Lower lobe of right lung (tissue), 2 donors: ENCODE measurements at regions not wholly inside any gene's neighbourhood (a gene's known extent, or its start where the extent isn't known, plus 50 kb on each side); places are given as distances from the start of the nearest gene placed in this dataset.

Experiments used
- ATAC-seq, 2 donors: fragments of 200-7000 bp; cut with Tn5 transposase; one replicate each; pipeline ENCODE4 v1.9.1; 2020 to 2022; ENCODE audit warnings: mild to moderate bottlenecking in 2 of 2, moderate library complexity in 2 of 2
- DNase-seq: peaks from one replicate; pipeline ENCODE4 v3.0.0-alpha.2; 2020
- H3K27ac ChIP-seq: fragments of 200-600 bp; one replicate; pipeline ENCODE4 v1.8.0; 2022
- H3K27me3 ChIP-seq: fragments of 200-600 bp; one replicate; pipeline ENCODE4 v1.8.0; 2022; ENCODE audit warnings: low read depth
- H3K36me3 ChIP-seq: fragments of 200-600 bp; one replicate; pipeline ENCODE4 v1.8.0; 2022; ENCODE audit warnings: mild to moderate bottlenecking
- H3K4me1 ChIP-seq: fragments of 200-600 bp; one replicate; pipeline ENCODE4 v1.8.0; 2022
- H3K4me3 ChIP-seq: fragments of 200-600 bp; one replicate; pipeline ENCODE4 v1.8.0; 2022; ENCODE audit warnings: mild to moderate bottlenecking
- H3K9me3 ChIP-seq: fragments of 200-600 bp; one replicate; pipeline ENCODE4 v1.8.0; 2022
- CTCF ChIP-seq: fragments of 200-600 bp; IDR thresholded peaks from one replicate; pipeline ENCODE4 v1.8.0; 2022; ENCODE audit warnings: antibody characterized with exemption, mild to moderate bottlenecking
- intact Hi-C: fragments of 100-400 bp; cut with DNase I; formaldehyde crosslinking; loops from one replicate; pipeline ENCODE4 v1.11.0; 2022
- donor health status: DM: no; HTN: yes; CAD: no; lungs with severe emphysema.

GRCh38 chr2:78416625-78417300 lies 608.7 kb upstream of the REG3G start:
- Histone ChIP-seq H3K4me3 (no peak overlapping the region), H3K27me3 (no peaks in the 10 kb centered on the region), H3K36me3 (no peaks in the 10 kb centered on the region), H3K27ac (no peak overlapping the region), H3K9me3 (no peaks in the 10 kb centered on the region), H3K4me1 (no peaks in the 10 kb centered on the region)
- TF ChIP-seq CTCF: no peak
- intact Hi-C loops: no loop called here
- ATAC-seq: no peak
- DNase-seq: no peak

GRCh38 chr2:78417355-78417754 lies 608.1 kb upstream of the REG3G start:
- no peaks in the 10 kb centered on the region for H3K9me3 ChIP-seq
- intact Hi-C loops: no loop called here
- H3K36me3 ChIP-seq: no peaks in the 10 kb centered on the region
- no peak for DNase-seq
- ATAC-seq: no peak
- no peak for TF ChIP-seq CTCF
- no peak overlapping the region for H3K27ac ChIP-seq
- H3K27me3 ChIP-seq: no peaks in the 10 kb centered on the region
- H3K4me1 ChIP-seq: no peaks in the 10 kb centered on the region
- no peak overlapping the region for H3K4me3 ChIP-seq

- Histone ChIP-seq H3K9me3 (no peaks in the 10 kb centered on the region), H3K36me3 (no peaks in the 10 kb centered on the region), H3K4me1 (no peaks in the 10 kb centered on the region), H3K27me3 (no peaks in the 10 kb centered on the region), H3K27ac (no peak overlapping the region), H3K4me3 (no peak overlapping the region)
- no peak for TF ChIP-seq CTCF
- DNase-seq (no peak), ATAC-seq (no peak)
- intact Hi-C loops: no loop called here
Measured at GRCh38 chr2:78418021-78418420, 607.5 kb upstream of the REG3G start.

- TF ChIP-seq CTCF: no peak
- Histone ChIP-seq H3K4me3 (no peak overlapping the region), H3K27ac (no peak overlapping the region), H3K36me3 (no peaks in the 10 kb centered on the region), H3K27me3 (no peaks in the 10 kb centered on the region), H3K4me1 (no peaks in the 10 kb centered on the region), H3K9me3 (no peaks in the 10 kb centered on the region)
- intact Hi-C loops: no loop called here
- DNase-seq (no peak), ATAC-seq (no peak)
Measured at GRCh38 chr2:78420132-78420531, 605.4 kb upstream of the REG3G start.

GRCh38 chr2:78423631-78424030 lies 601.9 kb upstream of the REG3G start:
- ATAC-seq (no peak), DNase-seq (no peak)
- no peak overlapping the region for H3K4me3 ChIP-seq
- H3K27ac ChIP-seq: no peak overlapping the region
- TF ChIP-seq CTCF: no peak
- no peaks in the 10 kb centered on the region for H3K4me1 ChIP-seq
- no peaks in the 10 kb centered on the region for H3K27me3 ChIP-seq
- no peaks in the 10 kb centered on the region for H3K36me3 ChIP-seq
- H3K9me3 ChIP-seq: no peaks in the 10 kb centered on the region
- intact Hi-C loops: no loop called here
